ENCODE measurements at regions not wholly inside any gene's neighbourhood (a gene's known extent, or its start where the extent isn't known, plus 50 kb on each side); places are given as distances from the start of the nearest gene placed in this dataset.
"Not testable (repeated sequence)": the region's sequence is repeated elsewhere in the genome, so short reads cannot be mapped to it uniquely, and the experiment has no call there.

GRCh38 chr3:94412936-94413335 lies 350.1 kb downstream of the NSUN3 start:
- DNase-seq (ENCODE audit: low read depth in 1 of 2, low spot score in 2 of 2), result not testable (repeated sequence)

More at GRCh38 chr3:94412936-94413335, 350.1 kb downstream of the NSUN3 start:
- H3K23me2 ChIP-seq (ENCODE audit: low read depth, low read length); H3K36me3 ChIP-seq (ENCODE audit: control insufficient read depth in 2 of 4, insufficient read depth in 4 of 4, low read length in 3 of 4); H3K56ac ChIP-seq (replicated peaks; ENCODE audit: insufficient read length, low read depth, low read length); H3K27ac ChIP-seq (ENCODE audit: low read depth, low read length); H3K79me2 ChIP-seq (ENCODE audit: control insufficient read depth in 1 of 2, insufficient read depth in 2 of 2, low read length in 2 of 2); FAIRE-seq; H4K8ac ChIP-seq (ENCODE audit: extremely low read depth, insufficient read depth, low read length); H3K9ac ChIP-seq (replicated peaks in 1 of 4; ENCODE audit: extremely low read depth in 1 of 4, low read depth in 3 of 4, low read length in 3 of 4); H2AFZ ChIP-seq (ENCODE audit: low read length); H3K23ac ChIP-seq (ENCODE audit: insufficient read length); H2BK15ac ChIP-seq (ENCODE audit: low read length); H3K18ac ChIP-seq (ENCODE audit: extremely low read depth, low read length); H3K9me3 ChIP-seq (ENCODE audit: insufficient read depth in 2 of 2, low read depth in 1 of 2, low read length in 1 of 2); H3K14ac ChIP-seq (ENCODE audit: insufficient read length); H3K4me3 ChIP-seq (ENCODE audit: extremely low read depth in 1 of 4, insufficient read depth in 2 of 4, low read depth in 3 of 4, low read length in 4 of 4); H3K27me3 ChIP-seq (replicated peaks in 1 of 4; ENCODE audit: control insufficient read depth in 3 of 4, extremely low read depth in 1 of 4, insufficient read depth in 3 of 4, low read length in 3 of 4); CTCF ChIA-PET (ENCODE audit: partially characterized antibody); POLR2A ChIA-PET (ENCODE audit: partially characterized antibody); H4K20me1 ChIP-seq (replicated peaks in 1 of 2; ENCODE audit: control insufficient read depth in 1 of 2, insufficient read depth in 2 of 2, low read length in 2 of 2); H3K79me1 ChIP-seq (ENCODE audit: low read depth, low read length); H2BK20ac ChIP-seq (ENCODE audit: low read length); H3K4ac ChIP-seq (replicated peaks; ENCODE audit: insufficient read length, low read depth, low read length); H2AK5ac ChIP-seq (ENCODE audit: low read depth, low read length); H4K5ac ChIP-seq (ENCODE audit: insufficient read length, low read depth, low read length); H3K4me1 ChIP-seq (replicated peaks in 1 of 4; ENCODE audit: control insufficient read depth in 3 of 4, insufficient read depth in 4 of 4, low read length in 3 of 4): not testable (repeated sequence)
- WGBS, 2 experiments (ENCODE audit: extremely low coverage in 1 of 2, insufficient coverage in 1 of 2, insufficient read length in 1 of 2, insufficient replicate concordance in 2 of 2, low coverage in 1 of 2, low lambda C conversion rate in 2 of 2, missing lambda C conversion rate in 1 of 2), result 87% methylated on average over 4 of the region's 4 CpGs; no CpG with 5 or more reads in 1 of the 2 experiments
- Histone ChIP-seq H4K91ac (replicated peaks; ENCODE audit: insufficient read length, low read length) (peak overlapping the region; percentile 74), H2BK120ac (replicated peaks; ENCODE audit: low read depth, low read length) (peak overlapping the region; percentile 64), H2BK5ac (ENCODE audit: low read depth, low read length) (peak overlapping the region; percentile 76), H2BK12ac (ENCODE audit: low read depth, low read length) (peak overlapping the region; percentile 63), H3K4me2 (ENCODE audit: insufficient read depth in 1 of 2, low read depth in 2 of 2, low read length in 2 of 2) (0 out of 4 replicates have a peak overlapping the region, but pooled peaks of 1 of the 2 experiments have one; percentile 9)

All from H1 (cell line).